K562 (cell line): ENCODE measurements at regions not wholly inside any gene's neighbourhood (a gene's known extent, or its start where the extent isn't known, plus 50 kb on each side); places are given as distances from the start of the nearest gene placed in this dataset.

Experiments used
- CBFB ChIP-seq: sonication (generic); formaldehyde crosslinking; IDR thresholded peaks from 2 replicates; pipeline ENCODE4 v1.4.0; 2020; ENCODE audit warnings: mild to moderate bottlenecking, missing genetic modification reagents
- CTCF ChIP-seq, 3 experiments: IDR thresholded peaks in 2 of 3; conservative IDR thresholded peaks in 1 of 3; 2 replicates each; pipeline ENCODE4 v1.5.1; 2011 to 2012; ENCODE audit warnings: low read length in 3 of 3, mild to moderate bottlenecking in 3 of 3, control low read depth in 2 of 3, improper control_type of control experiment in 1 of 3, inconsistent platforms in 1 of 3, low read depth in 1 of 3, mixed read lengths in 1 of 3, moderate library complexity in 1 of 3; ENCODE audit not compliant: insufficient read depth in 2 of 3
- EZH2 ChIP-seq: IDR thresholded peaks from 2 replicates; pipeline ENCODE4 v1.6.1; 2012; ENCODE audit warnings: low read depth, mild to moderate bottlenecking, inconsistent platforms, low read length, borderline replicate concordance
- KHSRP ChIP-seq: fragments of 450-650 bp; IDR thresholded peaks from 2 replicates; pipeline ENCODE4 v1.6.1; 2017
- NFE2 ChIP-seq: IDR thresholded peaks from 2 replicates; pipeline ENCODE4 v1.6.1; 2014; ENCODE audit warnings: antibody characterized with exemption, low read depth
- SMC3 ChIP-seq: conservative IDR thresholded peaks from 2 replicates; pipeline ENCODE4 v1.6.1; 2011; ENCODE audit warnings: low read depth, low read length, improper control_type of control experiment; ENCODE audit not compliant: insufficient read depth
- ZC3H11A ChIP-seq: IDR thresholded peaks from 2 replicates; pipeline ENCODE4 v1.6.1; 2012; ENCODE audit warnings: low read depth, low read length, improper control_type of control experiment

DNA sequence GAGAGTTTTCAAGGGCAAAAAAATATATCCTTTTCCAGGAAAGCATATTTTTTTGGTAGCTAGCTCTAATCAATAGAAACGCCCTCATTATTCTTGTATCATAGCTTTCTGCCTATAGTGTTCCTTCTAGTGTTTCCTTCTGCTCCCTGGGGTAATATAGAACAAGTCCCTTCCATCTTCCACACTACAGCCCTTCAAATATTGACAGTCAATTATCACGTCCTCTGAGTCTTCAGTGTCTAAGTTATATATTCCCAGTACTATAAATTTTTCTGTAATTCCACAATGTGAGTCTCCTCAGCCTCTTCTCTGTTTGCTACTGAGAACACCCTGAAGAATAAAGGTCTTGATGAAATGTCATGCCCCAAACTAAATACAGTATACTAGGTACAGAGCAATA lies 1088.0 kb upstream of the PCDH7 start:
- TF ChIP-seq CBFB: no peak
- no peak for TF ChIP-seq ZC3H11A
- TF ChIP-seq SMC3: no peak
- no peak for TF ChIP-seq KHSRP
- TF ChIP-seq CTCF (IDR thresholded peaks at IDR 0.05 in 2 of 3, conservative IDR thresholded peaks at IDR 0.05 in 1 of 3; ENCODE audit: insufficient read depth in 2 of 3, low read depth in 1 of 3, low read length in 3 of 3): no peak
- TF ChIP-seq EZH2: no peak
- TF ChIP-seq NFE2: no peak
